Neutrophil (primary cell): ENCODE measurements at regions not wholly inside any gene's neighbourhood (a gene's known extent, or its start where the extent isn't known, plus 50 kb on each side); places are given as distances from the start of the nearest gene placed in this dataset.

ENCODE experiments used
- H3K27ac ChIP-seq: fragments of 200-600 bp; sonication (generic); 2 replicates; pipeline ENCODE4 v1.5.1; 2016; ENCODE audit warnings: mild to moderate bottlenecking, moderate library complexity
- H3K27me3 ChIP-seq: fragments of 200-600 bp; sonication (generic); 2 replicates; pipeline ENCODE4 v1.6.0; 2016; ENCODE audit warnings: mild to moderate bottlenecking
- H3K36me3 ChIP-seq: fragments of 200-600 bp; sonication (generic); 2 replicates; pipeline ENCODE4 v1.5.1; 2017
- H3K4me1 ChIP-seq, 2 experiments: fragments of 200-600 bp in 1 of 2; sonication (generic) in 1 of 2; 1 replicate in 1 of 2; 2 replicates in 1 of 2; pipeline versions ENCODE4 v1.5.1 to v1.6.1; 2013 to 2016; ENCODE audit warnings: low read depth in 1 of 2, low read length in 1 of 2, mild to moderate bottlenecking in 1 of 2, moderate library complexity in 1 of 2; ENCODE audit not compliant: control insufficient read depth in 1 of 2, insufficient read depth in 1 of 2
- H3K4me3 ChIP-seq, 2 experiments: fragments of 200-600 bp in 1 of 2; sonication (generic) in 1 of 2; 1 replicate in 1 of 2; 2 replicates in 1 of 2; pipeline ENCODE4 v1.5.1; 2013 to 2016; ENCODE audit warnings: low read depth in 1 of 2, low read length in 1 of 2, mild to moderate bottlenecking in 1 of 2, moderate library complexity in 1 of 2
- H3K9me3 ChIP-seq: fragments of 200-600 bp; sonication (generic); 2 replicates; pipeline ENCODE4 v1.5.1; 2016
- CTCF ChIP-seq: fragments of 200-600 bp; sonication (generic); IDR thresholded peaks from 2 replicates; pipeline ENCODE4 v1.5.1; 2016; ENCODE audit warnings: antibody characterized with exemption

GRCh38 chr2:122390406-122390805, 635.0 kb downstream of the TSN start:
- no peak overlapping the region for H3K4me3 ChIP-seq
- no peaks in the 10 kb centered on the region for H3K9me3 ChIP-seq
- no peaks in the 10 kb centered on the region for H3K36me3 ChIP-seq
- no peak for TF ChIP-seq CTCF
- no peak overlapping the region for H3K27ac ChIP-seq
- no peaks in the 10 kb centered on the region for H3K27me3 ChIP-seq
- H3K4me1 ChIP-seq, result no peaks in the 10 kb centered on the region

- H3K4me1 ChIP-seq, result no peaks in the 10 kb centered on the region
- no peak overlapping the region for H3K4me3 ChIP-seq
- no peaks in the 10 kb centered on the region for H3K27me3 ChIP-seq
Measured at GRCh38 chr2:122391726-122392125, 636.3 kb downstream of the TSN start.

GRCh38 chr2:122395687-122396086, 640.2 kb downstream of the TSN start:
- Histone ChIP-seq H3K27ac (no peak overlapping the region), H3K4me3 (no peak overlapping the region), H3K36me3 (no peaks in the 10 kb centered on the region), H3K27me3 (no peaks in the 10 kb centered on the region), H3K4me1 (no peaks in the 10 kb centered on the region), H3K9me3 (no peaks in the 10 kb centered on the region)
- no peak for TF ChIP-seq CTCF

More at GRCh38 chr2:122391726-122392125, 636.3 kb downstream of the TSN start:
- Histone ChIP-seq H3K9me3 (no peaks in the 10 kb centered on the region), H3K27ac (no peak overlapping the region), H3K36me3 (no peaks in the 10 kb centered on the region)
- no peak for TF ChIP-seq CTCF

- H3K4me3 ChIP-seq, result no peak overlapping the region
- H3K9me3 ChIP-seq, result no peaks in the 10 kb centered on the region
- no peaks in the 10 kb centered on the region for H3K27me3 ChIP-seq
- no peak overlapping the region for H3K27ac ChIP-seq
- no peaks in the 10 kb centered on the region for H3K36me3 ChIP-seq
- no peak for TF ChIP-seq CTCF
- no peaks in the 10 kb centered on the region for H3K4me1 ChIP-seq
Measured at GRCh38 chr2:122411231-122411630, 655.8 kb downstream of the TSN start.

- no peak overlapping the region for H3K4me3 ChIP-seq
- no peaks in the 10 kb centered on the region for H3K9me3 ChIP-seq
- H3K27ac ChIP-seq, result no peak overlapping the region
- H3K27me3 ChIP-seq, result no peaks in the 10 kb centered on the region
- no peaks in the 10 kb centered on the region for H3K36me3 ChIP-seq
- H3K4me1 ChIP-seq, result no peaks in the 10 kb centered on the region
- no peak for TF ChIP-seq CTCF
Measured at GRCh38 chr2:122412360-122412759, 656.9 kb downstream of the TSN start.

GRCh38 chr2:122414902-122415301, 659.5 kb downstream of the TSN start:
- no peaks in the 10 kb centered on the region for H3K36me3 ChIP-seq
- TF ChIP-seq CTCF, result no peak
- no peak overlapping the region for H3K27ac ChIP-seq
- H3K4me3 ChIP-seq, result no peak overlapping the region
- no peaks in the 10 kb centered on the region for H3K27me3 ChIP-seq
- H3K9me3 ChIP-seq, result no peaks in the 10 kb centered on the region
- H3K4me1 ChIP-seq, result no peaks in the 10 kb centered on the region
